GM21576 (cell line): ENCODE measurements at regions not wholly inside any gene's neighbourhood (a gene's known extent, or its start where the extent isn't known, plus 50 kb on each side); places are given as distances from the start of the nearest gene placed in this dataset.

ENCODE experiments used
- ATAC-seq: cut with Tn5 transposase; IDR thresholded peaks from one replicate; pipeline ENCODE4 v1.9.1; 2021; ENCODE audit warnings: mild to moderate bottlenecking, moderate library complexity; ENCODE audit not compliant: unreplicated experiment

GRCh38 chr3:21357241-21357640 is 393.8 kb downstream of the ZNF385D start:
- ATAC-seq, result no peak

DNA sequence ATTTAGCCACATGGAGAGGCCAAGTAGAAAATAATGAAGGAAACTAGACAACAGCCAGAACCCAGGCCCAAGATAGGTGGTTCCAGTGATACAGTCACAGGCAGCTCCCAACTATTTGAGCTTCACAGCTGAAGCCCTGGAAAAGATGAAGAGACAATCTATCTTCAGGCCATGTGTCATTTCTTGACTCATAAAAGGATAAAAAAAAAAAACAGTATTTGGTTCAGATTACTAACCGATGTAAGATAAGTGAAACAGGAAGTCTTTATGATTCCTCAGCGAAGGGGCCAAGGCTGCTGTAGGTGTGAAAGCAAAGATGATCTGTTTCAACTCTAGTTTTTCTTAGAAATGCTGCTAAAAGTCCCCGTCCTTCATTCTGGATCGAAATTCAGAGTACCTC is 394.6 kb downstream of the ZNF385D start:
- ATAC-seq, result no peak

DNA sequence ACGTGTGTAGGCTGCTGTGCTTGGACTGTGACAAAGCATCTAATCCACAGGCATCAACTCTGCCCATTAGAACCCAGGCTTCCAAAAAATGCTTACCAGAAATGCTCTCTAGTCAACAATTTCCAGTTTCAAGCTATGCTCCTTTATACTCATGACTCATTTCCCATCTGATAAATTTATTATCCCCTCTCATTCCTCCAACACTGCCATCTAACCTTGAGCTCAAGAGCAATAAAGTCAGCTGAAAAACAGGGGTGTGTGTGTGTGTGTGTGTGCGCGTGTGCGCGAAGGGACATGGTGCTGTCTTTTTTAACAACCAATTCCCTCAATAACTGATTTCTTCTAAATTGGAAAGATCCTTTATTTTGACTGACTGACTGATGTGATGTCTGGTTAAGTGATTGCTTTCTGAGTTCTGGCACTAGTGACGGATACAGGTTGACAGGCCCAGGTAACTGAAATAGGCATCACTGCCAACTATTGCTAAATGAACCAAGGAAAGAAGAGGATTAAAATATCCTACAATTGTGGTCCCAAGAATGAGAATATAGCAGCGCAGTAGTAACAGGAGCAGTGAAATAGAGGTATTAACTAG is 405.5 kb downstream of the ZNF385D start:
- no peak for ATAC-seq

GRCh38 chr3:21331857-21332256 is 419.2 kb downstream of the ZNF385D start:
- no peak for ATAC-seq

DNA sequence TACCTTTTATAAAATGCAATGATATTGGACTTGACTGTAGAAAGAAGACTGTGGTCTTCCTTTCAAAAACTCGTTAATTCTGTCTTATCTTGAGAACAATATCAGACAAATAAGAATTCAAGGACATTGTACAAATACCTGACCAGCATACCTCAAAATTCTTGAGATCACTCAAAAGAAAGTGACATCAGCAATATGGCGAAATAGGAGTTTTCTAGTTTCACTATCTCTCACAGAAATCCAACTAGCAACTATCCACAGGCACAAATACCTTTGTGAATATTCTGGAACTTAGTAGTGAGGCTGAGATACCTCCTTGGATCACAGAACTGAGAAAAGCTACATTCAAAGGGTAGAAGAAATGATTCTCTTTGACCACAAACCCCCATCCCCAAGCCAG is 419.7 kb downstream of the ZNF385D start:
- ATAC-seq, result no peak

GRCh38 chr3:21330293-21330692 is 420.7 kb downstream of the ZNF385D start:
- peak; percentile 71 for ATAC-seq

GRCh38 chr3:21328711-21329390 is 422.2 kb downstream of the ZNF385D start:
- ATAC-seq, result no peak

DNA sequence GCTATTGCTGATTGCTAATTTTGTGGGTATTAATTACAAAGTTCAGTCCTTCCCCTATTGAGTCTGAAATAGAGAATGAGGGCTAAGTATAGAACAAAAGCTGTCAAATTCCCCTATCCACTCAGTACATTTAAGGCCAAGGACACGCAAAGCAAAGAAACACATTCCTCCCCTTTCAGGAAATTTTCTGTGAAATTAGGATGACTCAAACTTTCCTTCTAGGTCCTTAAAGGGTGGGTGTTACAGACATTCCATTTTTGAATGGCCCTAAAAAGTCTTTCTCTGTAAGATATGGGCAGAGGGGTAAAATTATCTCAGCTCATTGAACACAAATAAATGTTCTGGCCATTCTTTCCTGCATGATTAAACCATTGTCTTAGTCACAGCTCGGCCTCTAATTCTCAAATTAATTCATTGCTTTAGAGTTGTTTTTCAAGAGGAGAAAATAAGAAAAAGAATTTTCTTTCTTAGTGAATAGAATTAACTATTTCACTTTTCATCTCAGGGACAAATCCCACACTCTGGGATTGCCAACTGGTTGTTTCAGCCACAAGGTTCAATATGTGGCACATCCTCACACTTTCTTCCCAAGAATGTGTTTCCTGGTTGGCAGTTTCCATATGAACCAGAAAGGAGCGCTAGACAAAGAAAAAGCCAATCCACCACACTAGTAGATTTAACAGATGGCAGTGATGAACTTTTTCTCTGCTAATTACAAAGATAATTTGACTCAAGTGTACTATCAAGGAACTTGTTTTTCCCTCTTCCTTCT is 424.1 kb downstream of the ZNF385D start:
- ATAC-seq, result no peak

- ATAC-seq, result no peak
Measured at GRCh38 chr3:21314688-21315087, 436.3 kb downstream of the ZNF385D start.

GRCh38 chr3:21310891-21311290 is 440.1 kb downstream of the ZNF385D start:
- ATAC-seq, result no peak

DNA sequence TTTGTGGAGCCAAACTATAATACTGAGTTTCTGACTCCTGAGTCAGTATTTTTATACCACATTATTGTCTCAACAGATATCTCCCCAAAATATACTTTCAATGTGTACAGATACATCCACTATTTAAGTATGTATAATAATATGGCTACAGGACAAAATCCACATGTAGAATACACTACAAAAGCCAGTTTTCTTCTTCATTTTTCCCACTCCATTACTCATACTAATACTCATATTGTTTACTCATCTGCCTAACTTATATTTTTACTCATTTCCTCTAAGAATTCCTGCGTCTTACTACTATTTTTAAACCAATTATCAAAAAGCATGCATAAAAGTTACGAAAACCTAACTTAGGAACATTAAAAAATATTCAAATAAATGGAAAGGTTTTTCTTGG is 440.8 kb downstream of the ZNF385D start:
- ATAC-seq, result no peak

GRCh38 chr3:21297304-21297703 is 453.7 kb downstream of the ZNF385D start:
- no peak for ATAC-seq

- ATAC-seq, result no peak
Measured at GRCh38 chr3:21294768-21295167, 456.2 kb downstream of the ZNF385D start.

GRCh38 chr3:21292971-21293370 is 458.0 kb downstream of the ZNF385D start:
- ATAC-seq, result no peak

DNA sequence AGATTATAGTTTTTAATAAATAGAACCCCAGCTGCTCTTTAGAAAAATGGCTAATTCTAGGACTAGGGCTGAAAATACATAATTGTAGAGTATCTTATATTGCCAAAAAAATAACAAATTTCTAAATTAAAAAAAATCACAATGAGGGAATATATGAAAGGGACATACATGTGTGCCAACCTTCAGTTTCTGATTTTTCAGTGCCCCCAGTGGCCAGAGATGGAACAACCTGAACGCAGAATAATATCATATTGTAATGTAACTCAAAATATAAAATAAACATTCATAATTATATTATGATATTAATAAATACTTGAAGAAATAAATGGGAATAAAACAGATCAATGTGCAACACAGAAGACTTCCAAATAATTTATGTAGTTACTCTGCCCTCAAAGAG is 460.5 kb downstream of the ZNF385D start:
- ATAC-seq, result no peak

GRCh38 chr3:21274079-21274571 is 476.9 kb downstream of the ZNF385D start:
- ATAC-seq, result no peak

DNA sequence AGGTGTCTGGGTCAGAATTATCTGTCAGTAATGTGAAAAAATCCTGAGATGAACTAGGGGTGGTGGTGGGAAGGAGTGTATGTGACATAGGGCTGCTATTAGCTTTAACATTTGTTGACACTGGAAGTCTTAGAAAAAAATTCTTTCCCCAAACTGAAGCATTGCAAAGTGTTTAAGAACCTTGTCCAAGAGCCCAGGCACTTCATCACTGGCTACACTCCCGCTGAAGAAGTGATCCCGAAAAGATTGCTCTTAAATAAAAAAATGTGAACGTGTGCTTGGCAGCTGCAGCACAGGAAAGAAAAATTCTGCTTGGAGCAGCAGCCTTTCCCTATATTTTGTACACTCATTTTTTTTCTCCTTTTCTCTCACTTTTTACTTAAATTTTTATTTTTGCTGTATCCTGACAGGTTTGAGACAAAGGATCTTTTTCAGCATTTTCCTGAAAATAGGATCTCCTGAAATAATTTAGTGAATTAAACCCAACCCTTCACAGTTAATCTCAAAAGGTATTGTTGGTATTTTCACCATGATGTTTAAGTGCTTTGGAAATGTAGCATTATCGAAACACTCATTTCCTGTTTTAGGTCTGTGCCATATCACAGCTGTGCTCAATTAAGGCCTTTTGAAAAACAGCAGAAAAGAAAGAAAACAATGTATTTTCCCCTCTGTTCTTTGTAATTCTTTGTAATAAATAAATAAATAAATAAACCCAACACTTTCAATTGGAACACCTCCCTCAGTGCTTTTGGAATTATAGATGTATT is 477.6 kb downstream of the ZNF385D start:
- ATAC-seq, result no peak

GRCh38 chr3:21271606-21272016 is 479.4 kb downstream of the ZNF385D start:
- no peak for ATAC-seq

- no peak for ATAC-seq
Measured at GRCh38 chr3:21269882-21270281, 481.1 kb downstream of the ZNF385D start.

GRCh38 chr3:21260507-21260906 is 490.5 kb downstream of the ZNF385D start:
- ATAC-seq, result no peak

- no peak for ATAC-seq
Measured at GRCh38 chr3:21259896-21260295, 491.1 kb downstream of the ZNF385D start.
